ENCODE measurements at regions not wholly inside any gene's neighbourhood (a gene's known extent, or its start where the extent isn't known, plus 50 kb on each side); places are given as distances from the start of the nearest gene placed in this dataset.

DNA sequence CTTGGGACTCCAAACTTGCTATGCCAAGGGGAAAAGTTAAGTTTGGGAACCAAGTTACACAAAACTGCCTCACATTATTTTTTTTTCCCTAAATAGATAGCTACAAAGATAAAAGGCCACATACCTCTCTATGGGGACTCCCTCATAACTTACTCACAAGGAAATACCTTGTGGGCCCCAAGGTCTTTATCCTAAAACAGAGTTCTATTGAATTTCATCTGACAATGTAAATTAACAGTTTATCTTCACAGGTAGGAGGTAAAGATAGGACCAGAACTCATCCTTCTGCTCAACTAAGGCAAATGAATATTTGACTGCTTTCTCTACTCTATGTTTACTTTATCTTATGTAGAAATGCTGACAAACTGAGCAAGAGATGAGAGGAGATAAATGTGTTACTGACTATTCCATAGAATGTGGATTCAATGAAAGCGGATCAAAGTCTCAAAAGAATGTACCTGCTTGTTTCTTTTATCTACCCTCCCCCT lies 1278.0 kb downstream of the OTOL1 start:
- H3K4me3 ChIP-seq (ENCODE audit: low read depth, low read length), result no peak overlapping the region
- DNase-seq (ENCODE audit: low read depth), result no peak
- TF ChIP-seq, protein P1, sequence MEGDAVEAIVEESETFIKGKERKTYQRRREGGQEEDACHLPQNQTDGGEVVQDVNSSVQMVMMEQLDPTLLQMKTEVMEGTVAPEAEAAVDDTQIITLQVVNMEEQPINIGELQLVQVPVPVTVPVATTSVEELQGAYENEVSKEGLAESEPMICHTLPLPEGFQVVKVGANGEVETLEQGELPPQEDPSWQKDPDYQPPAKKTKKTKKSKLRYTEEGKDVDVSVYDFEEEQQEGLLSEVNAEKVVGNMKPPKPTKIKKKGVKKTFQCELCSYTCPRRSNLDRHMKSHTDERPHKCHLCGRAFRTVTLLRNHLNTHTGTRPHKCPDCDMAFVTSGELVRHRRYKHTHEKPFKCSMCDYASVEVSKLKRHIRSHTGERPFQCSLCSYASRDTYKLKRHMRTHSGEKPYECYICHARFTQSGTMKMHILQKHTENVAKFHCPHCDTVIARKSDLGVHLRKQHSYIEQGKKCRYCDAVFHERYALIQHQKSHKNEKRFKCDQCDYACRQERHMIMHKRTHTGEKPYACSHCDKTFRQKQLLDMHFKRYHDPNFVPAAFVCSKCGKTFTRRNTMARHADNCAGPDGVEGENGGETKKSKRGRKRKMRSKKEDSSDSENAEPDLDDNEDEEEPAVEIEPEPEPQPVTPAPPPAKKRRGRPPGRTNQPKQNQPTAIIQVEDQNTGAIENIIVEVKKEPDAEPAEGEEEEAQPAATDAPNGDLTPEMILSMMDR (IDR thresholded peaks at IDR 0.05; ENCODE audit: insufficient read depth, low read depth, low read length, missing control alignments), result no peak

DNA sequence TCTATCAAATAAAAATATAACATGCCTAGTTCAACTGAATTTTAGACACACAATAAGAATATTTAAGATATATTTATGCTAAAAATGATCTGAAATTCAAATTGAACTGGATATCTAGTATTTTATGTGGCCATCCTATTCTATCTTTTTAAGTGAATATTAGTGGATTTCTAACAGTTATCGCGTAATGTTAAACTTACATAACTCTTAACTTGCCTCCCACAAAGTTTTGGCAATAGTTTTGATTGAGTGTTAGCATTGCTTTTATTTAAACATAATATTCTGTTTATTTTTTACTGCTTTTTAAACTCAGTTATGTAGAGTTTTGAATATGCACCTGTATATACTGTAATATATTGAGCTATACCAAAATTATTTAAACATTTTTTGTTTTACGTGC lies 1279.5 kb downstream of the OTOL1 start:
- no peak for DNase-seq (ENCODE audit: low read depth)
- TF ChIP-seq, protein P1 (IDR thresholded peaks at IDR 0.05; ENCODE audit: insufficient read depth, low read depth, low read length, missing control alignments), result no peak
- H3K4me3 ChIP-seq (ENCODE audit: low read depth, low read length), result no peak overlapping the region

DNA sequence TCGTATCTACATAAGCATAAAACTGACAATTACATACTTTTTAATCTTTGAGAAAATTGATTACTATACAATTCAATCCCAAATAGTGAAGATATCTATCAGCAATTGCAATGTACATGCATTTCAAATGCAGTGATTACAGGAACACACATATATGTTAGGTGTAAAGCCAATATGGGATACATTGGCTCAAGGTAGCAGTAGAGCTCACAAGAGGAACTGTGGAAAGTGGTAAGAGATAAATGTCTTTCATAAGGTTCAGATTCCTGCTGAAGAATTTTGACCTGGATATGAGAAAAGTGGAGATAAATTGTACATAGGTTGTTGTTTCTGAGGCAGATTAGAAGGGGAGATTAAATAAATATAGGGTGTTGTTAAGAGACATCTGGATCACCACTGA lies 1280.5 kb downstream of the OTOL1 start:
- H3K4me3 ChIP-seq (ENCODE audit: low read depth, low read length), result no peak overlapping the region
- TF ChIP-seq, protein P1 (IDR thresholded peaks at IDR 0.05; ENCODE audit: insufficient read depth, low read depth, low read length, missing control alignments), result no peak
- no peak for DNase-seq (ENCODE audit: low read depth)

DNA sequence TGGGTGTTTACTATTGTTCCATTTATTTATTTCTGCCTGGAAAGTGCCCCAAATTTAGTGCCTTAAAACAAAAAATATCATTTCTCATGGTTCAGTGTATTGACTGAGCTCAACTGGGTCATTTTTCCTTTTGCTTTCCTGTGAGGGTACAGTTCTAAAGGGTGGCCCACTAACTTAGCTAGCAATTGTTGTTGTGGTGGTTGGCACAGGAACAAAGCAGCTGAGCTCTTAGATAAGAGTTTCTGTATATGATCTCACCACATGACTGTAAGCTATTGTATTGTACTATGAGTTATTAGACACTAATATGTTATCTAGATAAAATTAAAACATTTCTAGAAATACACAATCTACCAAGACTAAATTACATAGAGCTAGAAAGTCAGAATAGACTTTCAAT lies 1283.7 kb downstream of the OTOL1 start:
- H3K4me3 ChIP-seq (ENCODE audit: low read depth, low read length), result no peak overlapping the region
- no peak for DNase-seq (ENCODE audit: low read depth)
- TF ChIP-seq, protein P1 (IDR thresholded peaks at IDR 0.05; ENCODE audit: insufficient read depth, low read depth, low read length, missing control alignments), result no peak

DNA sequence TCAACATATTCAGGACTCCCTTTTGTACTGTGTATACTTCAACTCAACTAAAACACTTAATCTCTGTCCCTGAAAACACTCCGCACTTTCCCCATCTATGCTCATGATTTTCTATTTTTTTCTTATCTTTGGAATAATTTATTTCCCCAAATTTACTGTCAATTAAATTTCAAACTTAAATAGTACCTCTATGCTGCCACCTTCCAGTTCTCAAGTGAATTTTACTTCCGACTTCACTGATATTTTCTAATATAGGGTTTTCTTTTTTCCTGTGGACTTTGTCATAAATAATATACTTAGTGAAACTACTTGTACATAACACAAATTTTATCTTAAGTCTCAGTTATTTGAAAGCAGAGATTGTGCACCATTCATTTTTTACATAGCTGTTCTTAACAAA lies 1303.3 kb downstream of the OTOL1 start:
- TF ChIP-seq, protein P1 (IDR thresholded peaks at IDR 0.05; ENCODE audit: insufficient read depth, low read depth, low read length, missing control alignments), result no peak
- H3K4me3 ChIP-seq (ENCODE audit: low read depth, low read length), result no peak overlapping the region
- no peak for DNase-seq (ENCODE audit: low read depth)

DNA sequence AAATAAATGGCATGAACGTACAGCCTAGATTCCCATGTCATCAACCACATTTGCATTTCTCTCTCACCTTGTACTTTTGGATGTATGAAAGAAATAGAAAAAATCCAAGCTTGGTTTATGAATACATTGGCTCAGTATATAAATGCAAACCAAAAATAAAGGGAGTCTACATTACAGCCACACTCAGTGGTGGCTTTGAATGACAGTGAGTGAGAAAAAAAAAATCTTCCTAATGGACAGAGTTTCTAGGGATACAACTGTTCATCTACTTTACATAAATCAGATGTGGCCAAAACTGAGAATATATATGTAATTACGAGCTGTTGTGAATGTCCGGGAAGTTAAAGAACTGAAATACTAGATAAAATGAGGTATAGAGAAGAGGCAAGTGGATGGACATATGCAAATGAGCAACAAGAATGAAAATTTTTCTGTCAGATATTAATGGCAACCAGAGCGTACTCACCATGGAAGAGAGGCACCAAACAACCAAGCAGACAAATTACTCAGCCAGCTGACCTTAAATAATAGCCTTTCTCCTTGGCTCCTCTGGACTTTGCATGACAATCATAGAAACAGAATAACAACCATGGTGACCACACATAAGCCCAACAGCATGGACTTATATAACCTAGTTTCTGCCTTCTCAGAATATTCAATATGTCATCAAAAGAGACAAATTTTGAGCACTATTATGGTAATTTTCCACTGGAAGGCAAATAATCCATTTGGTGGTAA lies 1305.8 kb downstream of the OTOL1 start:
- no peak overlapping the region for H3K4me3 ChIP-seq (ENCODE audit: low read depth, low read length)
- TF ChIP-seq, protein P1 (IDR thresholded peaks at IDR 0.05; ENCODE audit: insufficient read depth, low read depth, low read length, missing control alignments), result no peak
- DNase-seq (ENCODE audit: low read depth), result no peak

DNA sequence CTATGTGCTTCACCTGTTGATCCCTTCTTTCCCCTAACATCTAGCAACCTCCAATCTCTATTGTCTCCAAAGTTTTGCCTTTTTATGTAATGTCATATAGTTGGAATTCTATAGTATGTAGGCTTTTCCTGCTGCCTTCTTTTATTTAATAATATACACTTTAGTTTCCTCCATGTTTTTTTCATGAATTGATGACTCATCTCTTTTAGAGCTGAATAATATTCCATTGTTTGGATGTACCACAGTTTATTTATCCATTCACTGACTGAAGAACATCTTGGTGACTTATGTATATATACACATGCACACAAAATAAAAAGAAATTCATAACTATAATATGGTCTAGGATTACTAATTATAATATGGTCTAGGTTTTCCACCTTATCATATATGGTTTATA lies 1314.2 kb downstream of the OTOL1 start:
- H3K4me3 ChIP-seq (ENCODE audit: low read depth, low read length), result no peak overlapping the region
- TF ChIP-seq, protein P1 (IDR thresholded peaks at IDR 0.05; ENCODE audit: insufficient read depth, low read depth, low read length, missing control alignments), result no peak
- DNase-seq (ENCODE audit: low read depth), result no peak

All from GM12865 (cell line).